ENCODE measurements at regions not wholly inside any gene's neighbourhood (a gene's known extent, or its start where the extent isn't known, plus 50 kb on each side); places are given as distances from the start of the nearest gene placed in this dataset.
"Not testable (repeated sequence)": the region's sequence is repeated elsewhere in the genome, so short reads cannot be mapped to it uniquely, and the experiment has no call there.

- not testable (repeated sequence) for TF ChIP-seq CTCF (IDR thresholded peaks at IDR 0.05); ZFX (IDR thresholded peaks at IDR 0.05; ENCODE audit: borderline replicate concordance)
These were observed 2808.1 kb downstream of the RPIA start for GRCh38 chr2:91499431-91500050.
